PC-3 (cell line): ENCODE measurements at regions not wholly inside any gene's neighbourhood (a gene's known extent, or its start where the extent isn't known, plus 50 kb on each side); places are given as distances from the start of the nearest gene placed in this dataset.

Source experiments
- CTCF ChIP-seq: fragments of 300-600 bp; sonication (generic); conservative IDR thresholded peaks from 2 replicates; pipeline ENCODE4 v1.5.1; 2017; ENCODE audit warnings: antibody characterized with exemption, low read depth, mild to moderate bottlenecking, low read length
- EZH2phosphoT487 ChIP-seq: fragments of 300-600 bp; sonication (generic); IDR thresholded peaks from 2 replicates; pipeline ENCODE4 v1.6.1; 2018; ENCODE audit warnings: mild to moderate bottlenecking, antibody characterized with exemption, low read length, borderline replicate concordance

DNA sequence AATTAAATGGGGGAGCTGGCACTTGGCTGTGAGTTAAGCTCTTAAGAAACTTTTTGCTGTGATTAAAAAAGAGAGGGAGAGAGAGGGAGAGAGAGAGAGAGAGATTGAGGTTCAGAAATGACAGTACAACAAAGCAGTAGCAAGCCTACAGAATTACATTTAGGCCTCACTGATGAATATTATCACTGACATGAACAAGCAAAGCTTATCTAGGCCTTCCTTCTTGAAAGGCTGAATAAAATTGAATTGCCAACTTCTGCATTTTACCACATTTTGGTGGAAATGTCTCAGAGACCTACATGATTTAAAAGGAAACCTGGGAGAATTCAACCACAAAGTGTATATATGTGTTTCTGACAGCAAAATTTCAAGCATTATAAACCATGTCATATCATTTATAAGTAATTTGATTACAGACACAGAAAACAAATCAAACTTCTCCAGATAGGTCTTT lies 530.8 kb downstream of the SOX2 start:
- TF ChIP-seq CTCF: no peak
- TF ChIP-seq EZH2phosphoT487: no peak
